Hematopoietic multipotent progenitor cell (in vitro differentiated cells): ENCODE measurements at regions not wholly inside any gene's neighbourhood (a gene's known extent, or its start where the extent isn't known, plus 50 kb on each side); places are given as distances from the start of the nearest gene placed in this dataset.

Source experiments
- DNase-seq, 3 donors: peaks; one replicate each; pipeline ENCODE4 v3.0.0-alpha.2; 2011 to 2015; ENCODE audit warnings: low read depth in 2 of 3, low spot score in 2 of 3

- no peak for DNase-seq
These were observed 351.8 kb downstream of the CASP12 start for GRCh38 chr11:104546501-104546900.

- DNase-seq, result no peak
These were observed 356.6 kb downstream of the CASP12 start for GRCh38 chr11:104541701-104542100.

- DNase-seq, result no peak
These were observed 359.9 kb downstream of the CASP12 start for GRCh38 chr11:104538313-104538712.

- DNase-seq, result no peak
These were observed 364.0 kb downstream of the CASP12 start for GRCh38 chr11:104534278-104534677.

GRCh38 chr11:104531894-104532293, 366.4 kb downstream of the CASP12 start:
- no peak for DNase-seq

GRCh38 chr11:104531075-104531474, 367.1 kb upstream of the PDGFD start:
- DNase-seq, result peak in 1 of 3 donors; percentile 11

- DNase-seq, result no peak
These were observed 366.0 kb upstream of the PDGFD start for GRCh38 chr11:104529906-104530305.

GRCh38 chr11:104529213-104529612, 365.3 kb upstream of the PDGFD start:
- no peak for DNase-seq

- no peak for DNase-seq
These were observed 362.1 kb upstream of the PDGFD start for GRCh38 chr11:104526006-104526405.

- DNase-seq, result no peak
These were observed 361.5 kb upstream of the PDGFD start for GRCh38 chr11:104525416-104525815.

GRCh38 chr11:104524254-104524653, 360.3 kb upstream of the PDGFD start:
- no peak for DNase-seq

- DNase-seq, result no peak
These were observed 359.7 kb upstream of the PDGFD start for GRCh38 chr11:104523611-104524010.

- DNase-seq, result no peak
These were observed 358.7 kb upstream of the PDGFD start for GRCh38 chr11:104522650-104523049.

GRCh38 chr11:104522123-104522522, 358.2 kb upstream of the PDGFD start:
- no peak for DNase-seq

- DNase-seq, result no peak
These were observed 346.2 kb upstream of the PDGFD start for GRCh38 chr11:104510169-104510568.

- no peak for DNase-seq
These were observed 326.2 kb upstream of the PDGFD start for GRCh38 chr11:104490182-104490581.

GRCh38 chr11:104488561-104488960, 324.6 kb upstream of the PDGFD start:
- no peak for DNase-seq

- DNase-seq, result no peak
These were observed 323.3 kb upstream of the PDGFD start for GRCh38 chr11:104487046-104487806.

- DNase-seq, result no peak
These were observed 321.0 kb upstream of the PDGFD start for GRCh38 chr11:104484804-104485554.

- DNase-seq, result no peak
These were observed 313.0 kb upstream of the PDGFD start for GRCh38 chr11:104476898-104477297.

- no peak for DNase-seq
These were observed 312.5 kb upstream of the PDGFD start for GRCh38 chr11:104476454-104476853.

GRCh38 chr11:104467404-104467803, 303.5 kb upstream of the PDGFD start:
- no peak for DNase-seq
